Stomach (tissue), 4 donors: ENCODE measurements at regions not wholly inside any gene's neighbourhood (a gene's known extent, or its start where the extent isn't known, plus 50 kb on each side); places are given as distances from the start of the nearest gene placed in this dataset.

Source experiments
- CTCF ChIP-seq, 7 experiments: fragments of 450-650 bp in 4 of 7; fragments of 200-600 bp in 3 of 7; sonication (generic) in 3 of 7; IDR thresholded peaks; one replicate each; pipeline ENCODE4 v1.5.1; 2016 to 2019; ENCODE audit warnings: antibody characterized with exemption in 7 of 7, control low read depth in 2 of 7, mild to moderate bottlenecking in 1 of 7
- EP300 ChIP-seq: sonication (generic); formaldehyde crosslinking; IDR thresholded peaks from one replicate; pipeline ENCODE4 v1.6.1; 2017; ENCODE audit warnings: antibody characterized with exemption
- POLR2A ChIP-seq, 4 donors: fragments of 450-650 bp; IDR thresholded peaks; one replicate each; pipeline ENCODE4 v1.6.1; 2016; ENCODE audit warnings: antibody characterized with exemption in 4 of 4, control low read depth in 2 of 4, mild to moderate bottlenecking in 1 of 4, moderate library complexity in 1 of 4
- POLR2AphosphoS5 ChIP-seq, 3 donors: sonication (generic); formaldehyde crosslinking; IDR thresholded peaks; one replicate each; pipeline ENCODE4 v1.6.1; 2016; ENCODE audit warnings: antibody characterized with exemption in 3 of 3

- TF ChIP-seq CTCF (IDR thresholded peaks at IDR 0.05) = no peak
- TF ChIP-seq POLR2A (IDR thresholded peaks at IDR 0.05) = no peak
- no peak for TF ChIP-seq POLR2AphosphoS5 (IDR thresholded peaks at IDR 0.05)
- TF ChIP-seq EP300 = no peak
These were observed 75.3 kb downstream of the RTP5 start for GRCh38 chr2:241944821-241945220.
